B cell (primary cell): ENCODE measurements at regions not wholly inside any gene's neighbourhood (a gene's known extent, or its start where the extent isn't known, plus 50 kb on each side); places are given as distances from the start of the nearest gene placed in this dataset.

Experiments
- ATAC-seq: fragments of 200-7000 bp; cut with Tn5 transposase; one replicate; pipeline ENCODE4 v1.10.0; 2021; ENCODE audit warnings: low read depth, mild to moderate bottlenecking, moderate number of reproducible peaks, moderate library complexity
- CTCF ChIA-PET: fragments of 350-600 bp; sonication (Branson Sonifier 250); formaldehyde crosslinking; loops from one replicate; lab custom pipeline; 2021; ENCODE audit warnings: antibody characterized with exemption, inconsistent platforms; lab: Charles Lee
- POLR2A ChIA-PET: fragments of 350-600 bp; sonication (Branson Sonifier 250); formaldehyde crosslinking; loops from one replicate; lab custom pipeline; 2021; ENCODE audit warnings: antibody characterized with exemption; lab: Charles Lee
- DNase-seq: peaks from one replicate; pipeline ENCODE4 v3.0.0; 2013
- H2AFZ ChIP-seq: 2 replicates; pipeline ENCODE4 v1.6.1; 2012; ENCODE audit warnings: mild to moderate bottlenecking, low read depth, low read length; ENCODE audit not compliant: insufficient read depth, poor library complexity, severe bottlenecking
- H3K27ac ChIP-seq, 2 donors: 1 replicate in 1 of 2; 2 replicates in 1 of 2; pipeline ENCODE4 v1.5.1; 2012 to 2013; ENCODE audit warnings: low read length in 2 of 2, mild to moderate bottlenecking in 2 of 2, moderate library complexity in 1 of 2
- H3K27me3 ChIP-seq, 4 experiments: fragments of 200-600 bp in 1 of 4; sonication (generic) in 1 of 4; replicated peaks in 1 of 4; 1 replicate in 2 of 4; 2 replicates in 2 of 4; pipeline versions ENCODE4 v1.6.1 to v1.7.0; 2013 to 2016; ENCODE audit warnings: low read length in 3 of 4, mild to moderate bottlenecking in 2 of 4, mixed read lengths in 1 of 4, moderate library complexity in 1 of 4; ENCODE audit not compliant: insufficient read depth in 4 of 4, control insufficient read depth in 3 of 4; ENCODE audit errors: control extremely low read depth in 1 of 4
- H3K36me3 ChIP-seq, 2 experiments: replicated peaks in 1 of 2; 1 replicate in 1 of 2; 2 replicates in 1 of 2; pipeline versions ENCODE4 v1.6.1 to v1.7.1; 2013; ENCODE audit warnings: low read length in 1 of 2; ENCODE audit not compliant: insufficient read depth in 2 of 2, control insufficient read depth in 1 of 2; ENCODE audit errors: control extremely low read depth in 1 of 2, extremely low read depth in 1 of 2
- H3K4me1 ChIP-seq, 2 donors: fragments of 200-600 bp in 1 of 2; sonication (generic) in 1 of 2; 1 replicate in 1 of 2; 2 replicates in 1 of 2; pipeline versions ENCODE4 v1.5.1 to v1.6.1; 2013 to 2017; ENCODE audit warnings: low read length in 2 of 2; ENCODE audit not compliant: control insufficient read depth in 2 of 2, insufficient read depth in 2 of 2
- H3K4me2 ChIP-seq: replicated peaks from 2 replicates; pipeline ENCODE3; 2012; ENCODE audit warnings: mild to moderate bottlenecking, low read depth, low read length; ENCODE audit not compliant: poor library complexity, severe bottlenecking
- H3K4me3 ChIP-seq, 5 experiments: fragments of 200-600 bp in 1 of 5; sonication (generic) in 1 of 5; 1 replicate in 3 of 5; 2 replicates in 2 of 5; pipeline versions ENCODE4 v1.5.1 to v1.7.0; 2011 to 2016; ENCODE audit warnings: low read length in 4 of 5, mild to moderate bottlenecking in 4 of 5, low read depth in 2 of 5, control low read depth in 1 of 5, moderate library complexity in 1 of 5; ENCODE audit not compliant: insufficient read depth in 1 of 5; ENCODE audit errors: control extremely low read depth in 1 of 5, extremely low read depth in 1 of 5
- H3K79me2 ChIP-seq: fragments of 200-600 bp; sonication (generic); one replicate; pipeline ENCODE4 v1.6.0; 2016; ENCODE audit warnings: low read length; ENCODE audit not compliant: control insufficient read depth, insufficient read depth
- H3K9ac ChIP-seq: fragments of 200-600 bp; sonication (generic); 2 replicates; pipeline ENCODE4 v1.6.1; 2017; ENCODE audit warnings: mild to moderate bottlenecking, low read length, moderate library complexity
- H3K9me3 ChIP-seq, 3 donors: one replicate each; pipeline versions ENCODE4 v1.6.1 to v1.7.1; 2013; ENCODE audit warnings: low read length in 2 of 3; ENCODE audit not compliant: control insufficient read depth in 2 of 3, insufficient read depth in 1 of 3; ENCODE audit errors: control extremely low read depth in 1 of 3
- H4K20me1 ChIP-seq: 2 replicates; pipeline ENCODE4 v1.6.0; 2012; ENCODE audit warnings: mild to moderate bottlenecking, low read length; ENCODE audit not compliant: insufficient read depth, control insufficient read depth, poor library complexity, severe bottlenecking
- H3K27ac Mint-ChIP-seq: one replicate; pipeline ENCODE4 v1.8.0; 2021; ENCODE audit warnings: mixed read lengths
- H3K27me3 Mint-ChIP-seq: one replicate; pipeline ENCODE4 v1.8.0; 2021; ENCODE audit warnings: mixed read lengths
- H3K4me1 Mint-ChIP-seq: one replicate; pipeline ENCODE4 v1.8.0; 2021; ENCODE audit warnings: mixed read lengths
- H3K4me3 Mint-ChIP-seq: one replicate; pipeline ENCODE4 v1.8.0; 2021; ENCODE audit warnings: mixed read lengths
- H3K9me3 Mint-ChIP-seq: one replicate; pipeline ENCODE4 v1.8.0; 2022; ENCODE audit warnings: mixed read lengths; ENCODE audit not compliant: insufficient read depth
- CTCF ChIP-seq: fragments of 200-600 bp; IDR thresholded peaks from one replicate; pipeline ENCODE4 v1.8.0; 2022; ENCODE audit warnings: antibody characterized with exemption, mild to moderate bottlenecking
- EZH2 ChIP-seq: IDR thresholded peaks from 2 replicates; pipeline ENCODE4 v1.6.1; 2012; ENCODE audit warnings: borderline replicate concordance, low read depth, mild to moderate bottlenecking, moderate library complexity, low read length; ENCODE audit not compliant: insufficient read depth, poor library complexity, severe bottlenecking
- WGBS: methylation state at CpG from one replicate; pipeline ENCODE4 v1.1.5; 2013; ENCODE audit warnings: missing lambda C conversion rate; ENCODE audit not compliant: insufficient coverage; 5-methylcytosine and 5-hydroxymethylcytosine counted together
- intact Hi-C: fragments of 100-400 bp; cut with micrococcal nuclease; formaldehyde crosslinking; loops from one replicate; pipeline ENCODE4 v1.10.0; 2022

DNA sequence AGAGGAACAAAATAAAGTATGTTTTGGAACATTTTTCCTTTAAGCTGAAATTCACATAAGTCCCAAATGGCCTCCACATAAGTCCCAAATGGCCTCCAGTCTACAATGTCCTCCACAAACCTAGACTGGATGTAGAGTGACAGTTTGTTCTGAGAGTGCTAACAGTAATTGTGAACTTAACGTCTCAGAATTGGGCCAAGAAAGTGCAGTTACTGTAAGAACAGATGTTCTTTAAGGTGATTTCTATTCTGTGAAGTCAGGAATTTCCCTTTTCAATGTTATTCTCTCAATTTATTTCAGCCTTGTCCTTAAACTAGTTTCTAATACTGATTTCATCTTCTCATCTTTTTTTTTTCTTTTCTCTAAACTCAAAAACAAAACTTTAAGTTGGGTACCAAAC, 188.7 kb upstream of the SEMA3E start:
- H3K9ac ChIP-seq: no peak overlapping the region
- DNase-seq (no peak), ATAC-seq (no peak)
- no peak overlapping the region for H3K4me3 ChIP-seq
- H3K4me1 ChIP-seq: no peaks in the 10 kb centered on the region
- no peak overlapping the region for H3K27ac ChIP-seq
- Mint-ChIP-seq H3K27me3 (no peaks in the 10 kb centered on the region), H3K4me1 (no peaks in the 10 kb centered on the region), H3K4me3 (no peak overlapping the region), H3K27ac (no peak overlapping the region), H3K9me3 (no peaks in the 10 kb centered on the region)
- CTCF ChIA-PET: no interaction called here
- H3K27me3 ChIP-seq: no peaks in the 10 kb centered on the region
- H3K36me3 ChIP-seq: no peaks in the 10 kb centered on the region
- no peaks in the 10 kb centered on the region for H3K79me2 ChIP-seq
- TF ChIP-seq CTCF: no peak
- no peak for TF ChIP-seq EZH2
- POLR2A ChIA-PET: no interaction called here
- H3K4me2 ChIP-seq: no peak overlapping the region
- no CpG with 5 or more reads among the region's 1 CpG for WGBS
- no peaks in the 10 kb centered on the region for H3K9me3 ChIP-seq
- intact Hi-C loops: no loop called here
- H4K20me1 ChIP-seq: no peaks in the 10 kb centered on the region
- no peak overlapping the region for H2AFZ ChIP-seq

GRCh38 chr7:83836028-83836427, 187.1 kb upstream of the SEMA3E start:
- Histone ChIP-seq H2AFZ (no peak overlapping the region), H3K4me2 (no peak overlapping the region), H3K79me2 (no peaks in the 10 kb centered on the region), H3K9ac (no peak overlapping the region), H3K27me3 (no peaks in the 10 kb centered on the region), H3K4me3 (no peak overlapping the region), H3K27ac (no peak overlapping the region), H3K36me3 (no peaks in the 10 kb centered on the region), H3K4me1 (no peaks in the 10 kb centered on the region), H3K9me3 (no peaks in the 10 kb centered on the region), H4K20me1 (no peaks in the 10 kb centered on the region)
- Mint-ChIP-seq H3K4me3 (no peak overlapping the region), H3K4me1 (no peaks in the 10 kb centered on the region), H3K27me3 (no peaks in the 10 kb centered on the region), H3K27ac (no peak overlapping the region), H3K9me3 (no peaks in the 10 kb centered on the region)
- ATAC-seq (no peak), DNase-seq (no peak)
- TF ChIP-seq CTCF: no peak
- ChIA-PET POLR2A (no interaction called here), CTCF (no interaction called here)
- intact Hi-C loops: no loop called here
- WGBS: no CpG with 5 or more reads among the region's 1 CpG
